GM21529 (cell line): ENCODE measurements at regions not wholly inside any gene's neighbourhood (a gene's known extent, or its start where the extent isn't known, plus 50 kb on each side); places are given as distances from the start of the nearest gene placed in this dataset.

Experiments
- ATAC-seq: cut with Tn5 transposase; IDR thresholded peaks from one replicate; pipeline ENCODE4 v1.9.1; 2021; ENCODE audit not compliant: unreplicated experiment

GRCh38 chr12:59927032-59927431 is 331.2 kb downstream of the SLC16A7 start:
- ATAC-seq: no peak

- no peak for ATAC-seq
These were observed 332.6 kb downstream of the SLC16A7 start for GRCh38 chr12:59928416-59928815.

- ATAC-seq: no peak
These were observed 333.3 kb downstream of the SLC16A7 start for GRCh38 chr12:59929110-59929509.

GRCh38 chr12:59934486-59934885 is 338.7 kb downstream of the SLC16A7 start:
- no peak for ATAC-seq

GRCh38 chr12:59936534-59936933 is 340.7 kb downstream of the SLC16A7 start:
- ATAC-seq: no peak

- ATAC-seq: no peak
These were observed 341.3 kb downstream of the SLC16A7 start for GRCh38 chr12:59937148-59937547.

- ATAC-seq: no peak
These were observed 342.5 kb downstream of the SLC16A7 start for GRCh38 chr12:59938190-59938962.

GRCh38 chr12:59940631-59941342 is 345.0 kb downstream of the SLC16A7 start:
- no peak for ATAC-seq

GRCh38 chr12:59941461-59941860 is 345.6 kb downstream of the SLC16A7 start:
- ATAC-seq: no peak

GRCh38 chr12:59944177-59944576 is 348.3 kb downstream of the SLC16A7 start:
- no peak for ATAC-seq

GRCh38 chr12:59946635-59947034 is 350.8 kb downstream of the SLC16A7 start:
- ATAC-seq: no peak

GRCh38 chr12:59963546-59963945 is 367.7 kb downstream of the SLC16A7 start:
- ATAC-seq: no peak

- ATAC-seq: no peak
These were observed 377.1 kb downstream of the SLC16A7 start for GRCh38 chr12:59972905-59973304.

GRCh38 chr12:59973515-59973914 is 377.7 kb downstream of the SLC16A7 start:
- no peak for ATAC-seq

- no peak for ATAC-seq
These were observed 381.9 kb downstream of the SLC16A7 start for GRCh38 chr12:59977779-59978178.

GRCh38 chr12:59980476-59980875 is 384.6 kb downstream of the SLC16A7 start:
- ATAC-seq: no peak

- ATAC-seq: no peak
These were observed 403.5 kb downstream of the SLC16A7 start for GRCh38 chr12:59999291-59999690.

GRCh38 chr12:60010486-60010885 is 414.7 kb downstream of the SLC16A7 start:
- ATAC-seq: no peak

- ATAC-seq: no peak
These were observed 416.8 kb downstream of the SLC16A7 start for GRCh38 chr12:60012659-60013058.

GRCh38 chr12:60014436-60014835 is 418.6 kb downstream of the SLC16A7 start:
- ATAC-seq: no peak

GRCh38 chr12:60020068-60020467 is 424.2 kb downstream of the SLC16A7 start:
- no peak for ATAC-seq

GRCh38 chr12:60021235-60021634 is 425.4 kb downstream of the SLC16A7 start:
- no peak for ATAC-seq
